SJCRH30 (cell line): ENCODE measurements at regions not wholly inside any gene's neighbourhood (a gene's known extent, or its start where the extent isn't known, plus 50 kb on each side); places are given as distances from the start of the nearest gene placed in this dataset.
"Not testable (repeated sequence)": the region's sequence is repeated elsewhere in the genome, so short reads cannot be mapped to it uniquely, and the experiment has no call there.

ENCODE experiments used
- DNase-seq, 2 experiments: peaks; one replicate each; pipeline ENCODE4 v3.0.0-alpha.2; 2015 to 2020
- H3K27ac ChIP-seq: fragments of 250-450 bp; sonication (Bioruptor Pico); 2 replicates; pipeline ENCODE4 v1.5.1; 2020; ENCODE audit warnings: mild to moderate bottlenecking, moderate library complexity
- H3K27me3 ChIP-seq: fragments of 250-450 bp; sonication (Bioruptor Pico); 2 replicates; pipeline ENCODE4 v1.5.1; 2020; ENCODE audit warnings: mild to moderate bottlenecking, moderate library complexity
- H3K36me3 ChIP-seq: fragments of 250-450 bp; sonication (Bioruptor Pico); 2 replicates; pipeline ENCODE4 v1.5.1; 2020; ENCODE audit warnings: mild to moderate bottlenecking, moderate library complexity
- H3K4me1 ChIP-seq: fragments of 250-450 bp; sonication (Bioruptor Pico); 2 replicates; pipeline ENCODE4 v1.5.1; 2020; ENCODE audit warnings: mild to moderate bottlenecking, moderate library complexity
- H3K4me3 ChIP-seq: fragments of 250-450 bp; sonication (Bioruptor Pico); 2 replicates; pipeline ENCODE4 v1.5.1; 2020; ENCODE audit warnings: mild to moderate bottlenecking, moderate library complexity
- H3K9me3 ChIP-seq: fragments of 250-450 bp; sonication (Bioruptor Pico); replicated peaks from 2 replicates; pipeline ENCODE4 v1.5.1; 2020; ENCODE audit warnings: mild to moderate bottlenecking, moderate library complexity

DNA sequence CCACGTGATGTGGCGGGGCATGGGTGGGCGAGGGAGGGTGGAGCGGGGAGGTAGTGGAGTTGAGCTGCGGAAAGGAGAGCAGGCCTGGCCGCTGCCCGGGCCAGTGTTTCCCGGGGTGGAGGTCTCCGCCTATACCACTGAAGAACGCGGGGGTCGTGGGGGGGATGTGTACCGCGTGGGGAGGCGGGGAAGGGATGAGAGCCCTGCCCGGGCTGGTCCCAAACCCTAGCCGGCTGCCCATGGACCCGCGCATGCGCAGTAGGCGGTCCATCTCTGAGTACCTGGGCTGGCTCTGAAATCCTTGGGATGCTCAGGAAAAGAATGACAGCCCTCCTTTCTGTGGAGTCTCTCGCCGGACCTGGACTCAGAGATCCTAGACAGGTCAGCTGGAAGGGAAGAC lies 3927.8 kb upstream of the OR11H1 start:
- not testable (repeated sequence) for H3K9me3 ChIP-seq, H3K27ac ChIP-seq, H3K36me3 ChIP-seq, H3K4me3 ChIP-seq, H3K4me1 ChIP-seq, H3K27me3 ChIP-seq, DNase-seq

DNA sequence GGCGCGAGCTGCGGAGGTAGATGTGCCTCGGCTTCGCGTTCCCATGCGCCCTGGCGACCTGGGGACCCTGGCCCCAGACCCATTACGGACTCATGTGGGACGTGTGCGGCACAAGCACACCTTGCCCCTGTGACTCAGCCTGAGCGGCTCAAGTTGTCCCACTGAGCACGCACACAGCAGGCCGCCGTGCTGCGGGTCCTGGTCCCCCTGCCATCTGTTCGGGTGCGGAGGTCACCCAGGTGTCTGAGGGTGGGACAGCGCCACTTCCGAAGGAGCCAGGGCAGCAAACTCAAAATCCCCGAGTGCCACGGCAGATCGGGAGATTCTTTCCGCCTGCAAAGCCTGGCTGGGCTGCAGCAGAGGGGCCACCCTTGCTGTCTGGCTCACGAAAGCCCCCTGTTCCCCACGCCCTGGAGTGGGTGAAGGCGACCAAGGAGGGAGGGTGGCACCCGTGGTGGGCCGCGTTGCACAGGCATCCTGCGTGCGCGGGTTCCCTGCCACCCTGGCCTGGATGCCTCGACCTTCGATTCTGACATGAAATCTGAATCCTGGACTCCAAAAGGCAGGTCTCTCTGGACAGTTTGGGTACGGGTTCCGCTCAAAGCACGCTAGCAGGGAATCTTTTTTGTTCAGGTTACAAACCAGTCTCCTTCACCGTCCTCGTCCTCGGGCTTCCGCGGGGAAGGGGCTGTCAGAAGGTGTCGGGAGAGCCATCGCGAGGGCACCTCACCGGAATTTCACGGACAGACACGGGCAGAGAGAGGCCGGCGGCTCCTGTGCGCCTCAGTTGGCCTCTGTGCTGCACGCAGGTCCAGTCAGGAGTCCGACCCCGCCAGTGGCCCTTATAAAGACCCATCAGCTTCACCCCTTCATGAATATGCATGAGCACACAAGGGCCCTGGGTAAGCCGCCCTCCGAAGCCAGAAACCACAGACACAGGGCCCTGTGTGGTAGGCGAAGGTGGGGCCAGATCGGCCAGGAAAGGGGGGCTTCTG lies 3926.8 kb upstream of the OR11H1 start:
- not testable (repeated sequence) for H3K36me3 ChIP-seq, H3K27ac ChIP-seq, H3K9me3 ChIP-seq, H3K4me1 ChIP-seq, DNase-seq, H3K4me3 ChIP-seq, H3K27me3 ChIP-seq

GRCh38 chr22:11604635-11605395 lies 3923.2 kb upstream of the OR11H1 start:
- not testable (repeated sequence) for H3K4me1 ChIP-seq, H3K9me3 ChIP-seq, H3K4me3 ChIP-seq, H3K27ac ChIP-seq, H3K36me3 ChIP-seq, H3K27me3 ChIP-seq, DNase-seq

GRCh38 chr22:11605468-11605981 lies 3922.5 kb upstream of the OR11H1 start:
- H3K4me1 ChIP-seq = no peaks in the 10 kb centered on the region
- no peak overlapping the region for H3K4me3 ChIP-seq
- H3K9me3 ChIP-seq = no peaks in the 10 kb centered on the region
- H3K36me3 ChIP-seq = no peaks in the 10 kb centered on the region
- no peak for DNase-seq
- no peak overlapping the region for H3K27ac ChIP-seq
- no peaks in the 10 kb centered on the region for H3K27me3 ChIP-seq

DNA sequence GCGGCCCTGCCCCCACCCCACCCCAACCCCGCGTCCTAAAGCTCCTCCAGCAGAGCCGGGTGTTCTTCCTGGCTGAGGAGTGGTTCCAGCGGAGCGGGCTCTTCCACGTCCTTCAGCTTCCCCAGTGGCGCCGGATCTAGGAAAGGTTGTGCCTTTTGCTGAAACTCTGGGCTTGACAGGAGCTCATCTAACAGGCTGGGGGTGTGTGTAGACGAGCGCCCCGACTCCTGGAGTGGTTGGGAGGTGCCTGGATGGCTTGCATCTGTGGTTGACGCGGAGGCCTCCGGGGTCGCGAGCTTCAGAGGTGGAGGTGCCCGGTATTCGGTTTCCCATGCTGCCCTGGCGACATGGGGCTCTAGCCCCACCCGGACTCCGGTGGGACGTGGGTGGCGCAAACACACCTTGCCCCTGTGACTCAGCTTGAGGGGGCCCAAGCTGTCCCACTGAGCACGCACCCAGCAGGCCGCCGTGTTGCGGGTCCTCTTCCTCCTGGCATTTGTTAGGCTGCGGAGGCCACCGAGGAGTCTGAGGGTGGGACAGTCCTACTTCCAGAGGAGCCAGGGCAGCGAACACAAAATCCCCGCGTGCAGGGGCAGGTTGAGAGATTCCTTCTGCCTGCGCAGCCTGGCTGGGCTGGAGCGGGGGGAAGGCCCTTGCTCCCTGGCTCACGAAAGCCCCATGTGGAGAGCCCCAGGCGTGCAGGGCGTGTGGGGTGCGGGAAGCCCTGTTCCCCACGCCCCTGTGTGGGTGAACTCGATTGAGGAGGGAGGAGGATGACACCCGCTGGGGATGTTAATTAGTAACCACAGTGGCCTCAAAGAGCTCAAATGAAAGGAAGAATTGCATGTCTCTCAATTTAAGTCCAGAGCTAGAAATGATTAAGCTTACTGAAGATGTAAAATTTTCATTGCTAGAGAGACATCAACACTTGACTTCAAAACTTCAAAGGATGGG lies 3921.7 kb upstream of the OR11H1 start:
- not testable (repeated sequence) for DNase-seq, H3K27ac ChIP-seq, H3K4me1 ChIP-seq, H3K9me3 ChIP-seq, H3K27me3 ChIP-seq, H3K36me3 ChIP-seq, H3K4me3 ChIP-seq

- H3K27ac ChIP-seq, DNase-seq, H3K9me3 ChIP-seq, H3K27me3 ChIP-seq, H3K36me3 ChIP-seq, H3K4me1 ChIP-seq, H3K4me3 ChIP-seq: not testable (repeated sequence)
Measured at GRCh38 chr22:11607215-11607614, 3920.8 kb upstream of the OR11H1 start.

DNA sequence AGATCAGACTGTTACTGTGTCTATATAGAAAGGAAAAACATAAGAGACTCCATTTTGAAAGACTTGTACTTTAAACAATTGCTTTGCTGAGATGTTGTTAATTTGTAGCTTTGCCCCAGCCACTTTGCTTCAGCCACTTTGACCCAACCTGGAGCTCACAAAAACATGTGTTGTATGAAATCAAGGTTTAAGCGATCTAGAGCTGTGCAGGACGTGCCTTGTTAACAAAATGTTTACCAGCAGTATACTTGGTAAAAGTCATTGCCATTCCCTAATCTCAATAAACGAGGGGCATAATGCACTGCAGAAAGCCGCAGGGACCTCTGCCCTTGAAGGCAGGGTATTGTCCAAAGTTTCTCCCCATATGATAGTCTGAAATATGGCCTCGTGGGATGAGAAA lies 3919.5 kb upstream of the OR11H1 start:
- not testable (repeated sequence) for H3K27ac ChIP-seq, H3K4me3 ChIP-seq, H3K9me3 ChIP-seq, H3K36me3 ChIP-seq, H3K27me3 ChIP-seq, H3K4me1 ChIP-seq, DNase-seq

DNA sequence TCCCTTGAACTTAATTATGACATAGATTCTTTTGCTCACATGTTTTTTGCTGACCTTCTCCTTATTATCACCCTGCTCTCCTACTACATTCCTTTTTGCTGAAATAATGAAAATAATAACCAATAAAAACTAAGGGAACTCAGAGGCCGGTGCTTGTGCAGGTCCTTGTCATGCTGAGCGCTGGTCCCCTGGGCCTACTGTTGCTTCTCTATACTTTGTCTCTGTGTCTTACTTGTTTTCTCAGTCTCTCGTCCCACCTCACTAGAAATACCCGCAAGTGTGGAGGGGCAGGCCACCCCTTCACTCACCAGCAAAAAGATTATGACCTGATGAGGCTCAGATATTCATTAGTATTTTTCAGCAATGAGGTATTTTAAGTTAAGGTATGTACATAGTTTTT lies 3918.8 kb upstream of the OR11H1 start:
- H3K27me3 ChIP-seq, H3K27ac ChIP-seq, H3K4me1 ChIP-seq, H3K4me3 ChIP-seq, H3K36me3 ChIP-seq, H3K9me3 ChIP-seq, DNase-seq: not testable (repeated sequence)

- not testable (repeated sequence) for H3K9me3 ChIP-seq, H3K27ac ChIP-seq, H3K36me3 ChIP-seq, H3K4me1 ChIP-seq, H3K4me3 ChIP-seq, DNase-seq, H3K27me3 ChIP-seq
Measured at GRCh38 chr22:11611280-11611679, 3916.7 kb upstream of the OR11H1 start.

GRCh38 chr22:11611876-11612275 lies 3916.1 kb upstream of the OR11H1 start:
- H3K4me3 ChIP-seq, DNase-seq, H3K9me3 ChIP-seq, H3K27me3 ChIP-seq, H3K27ac ChIP-seq, H3K4me1 ChIP-seq, H3K36me3 ChIP-seq: not testable (repeated sequence)

- H3K36me3 ChIP-seq, H3K4me1 ChIP-seq, H3K4me3 ChIP-seq, H3K9me3 ChIP-seq, H3K27me3 ChIP-seq, DNase-seq, H3K27ac ChIP-seq: not testable (repeated sequence)
Measured at GRCh38 chr22:11613081-11613897, 3914.7 kb upstream of the OR11H1 start.

DNA sequence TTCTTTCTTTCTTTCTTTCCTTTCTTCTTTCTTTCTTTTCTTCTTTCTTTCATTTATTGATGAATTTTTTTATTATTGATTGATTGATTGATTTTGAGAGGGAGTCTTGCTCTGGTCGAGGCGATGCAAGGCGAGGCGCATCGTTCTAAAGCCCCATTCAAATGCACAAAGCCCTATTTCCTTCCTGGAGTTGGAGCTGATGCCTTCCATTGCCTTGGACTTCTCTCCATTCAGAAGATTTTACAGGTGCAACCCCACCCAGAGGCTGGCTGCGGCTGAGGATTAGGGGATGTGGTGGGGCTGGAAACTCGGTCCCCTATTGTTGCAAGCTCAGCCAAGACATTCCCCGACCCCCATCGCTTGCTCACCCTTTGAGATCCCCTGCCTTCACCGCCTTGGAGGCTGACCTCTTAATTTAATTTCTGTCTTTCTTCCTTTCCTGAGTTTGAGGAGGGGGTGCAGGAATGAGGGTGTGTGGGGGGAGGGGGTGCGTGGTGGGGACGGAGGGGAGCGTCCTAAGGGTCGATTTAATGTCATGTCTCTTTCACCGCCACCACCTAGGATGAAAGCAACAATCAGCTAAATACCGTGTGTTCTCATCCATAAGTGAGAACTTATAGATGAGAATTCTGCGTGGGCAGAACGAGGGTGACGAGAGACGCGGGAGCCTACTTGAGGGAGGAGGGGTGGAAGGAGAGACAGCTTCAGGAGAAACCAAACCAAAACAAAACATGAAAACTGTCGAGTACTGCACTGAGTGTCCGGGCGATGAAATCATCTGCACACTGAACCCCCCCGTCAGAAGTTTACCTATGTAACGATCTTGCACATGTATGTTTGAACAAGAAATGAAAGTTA lies 3913.9 kb upstream of the OR11H1 start:
- no peak for DNase-seq
- no peaks in the 10 kb centered on the region for H3K9me3 ChIP-seq
- H3K4me3 ChIP-seq = no peak overlapping the region
- no peak overlapping the region for H3K27ac ChIP-seq
- H3K4me1 ChIP-seq = no peaks in the 10 kb centered on the region
- H3K27me3 ChIP-seq = no peaks in the 10 kb centered on the region
- no peaks in the 10 kb centered on the region for H3K36me3 ChIP-seq

GRCh38 chr22:11614798-11615433 lies 3913.1 kb upstream of the OR11H1 start:
- not testable (repeated sequence) for H3K4me3 ChIP-seq, H3K9me3 ChIP-seq, DNase-seq

More at GRCh38 chr22:11614798-11615433, 3913.1 kb upstream of the OR11H1 start:
- H3K4me1 ChIP-seq, H3K36me3 ChIP-seq, H3K27me3 ChIP-seq, H3K27ac ChIP-seq: not testable (repeated sequence)
